DND-41 (cell line): ENCODE measurements at regions not wholly inside any gene's neighbourhood (a gene's known extent, or its start where the extent isn't known, plus 50 kb on each side); places are given as distances from the start of the nearest gene placed in this dataset.

Experiments used
- EZH2 ChIP-seq: IDR thresholded peaks from 3 replicates; pipeline ENCODE4 v1.6.1; 2012; ENCODE audit warnings: borderline replicate concordance, low read depth, mild to moderate bottlenecking, moderate library complexity, low read length, inconsistent platforms; ENCODE audit not compliant: severe bottlenecking
- TF ChIP-seq, protein P1 (sequence below): IDR thresholded peaks from 2 replicates; pipeline ENCODE4 v1.5.1; 2012; ENCODE audit warnings: borderline replicate concordance, low read length, moderate library complexity, mild to moderate bottlenecking; ENCODE audit not compliant: poor library complexity, severe bottlenecking; ENCODE audit errors: extremely low read depth

GRCh38 chr9:13923381-13923780, 390.6 kb downstream of the NFIB start:
- TF ChIP-seq, protein P1, sequence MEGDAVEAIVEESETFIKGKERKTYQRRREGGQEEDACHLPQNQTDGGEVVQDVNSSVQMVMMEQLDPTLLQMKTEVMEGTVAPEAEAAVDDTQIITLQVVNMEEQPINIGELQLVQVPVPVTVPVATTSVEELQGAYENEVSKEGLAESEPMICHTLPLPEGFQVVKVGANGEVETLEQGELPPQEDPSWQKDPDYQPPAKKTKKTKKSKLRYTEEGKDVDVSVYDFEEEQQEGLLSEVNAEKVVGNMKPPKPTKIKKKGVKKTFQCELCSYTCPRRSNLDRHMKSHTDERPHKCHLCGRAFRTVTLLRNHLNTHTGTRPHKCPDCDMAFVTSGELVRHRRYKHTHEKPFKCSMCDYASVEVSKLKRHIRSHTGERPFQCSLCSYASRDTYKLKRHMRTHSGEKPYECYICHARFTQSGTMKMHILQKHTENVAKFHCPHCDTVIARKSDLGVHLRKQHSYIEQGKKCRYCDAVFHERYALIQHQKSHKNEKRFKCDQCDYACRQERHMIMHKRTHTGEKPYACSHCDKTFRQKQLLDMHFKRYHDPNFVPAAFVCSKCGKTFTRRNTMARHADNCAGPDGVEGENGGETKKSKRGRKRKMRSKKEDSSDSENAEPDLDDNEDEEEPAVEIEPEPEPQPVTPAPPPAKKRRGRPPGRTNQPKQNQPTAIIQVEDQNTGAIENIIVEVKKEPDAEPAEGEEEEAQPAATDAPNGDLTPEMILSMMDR: no peak
- no peak for TF ChIP-seq EZH2
